GM19438 (cell line): ENCODE measurements at regions not wholly inside any gene's neighbourhood (a gene's known extent, or its start where the extent isn't known, plus 50 kb on each side); places are given as distances from the start of the nearest gene placed in this dataset.

Source experiments
- ATAC-seq: cut with Tn5 transposase; IDR thresholded peaks from one replicate; pipeline ENCODE4 v1.9.1; 2021; ENCODE audit warnings: low read depth; ENCODE audit not compliant: unreplicated experiment

- no peak for ATAC-seq
Measured at GRCh38 chr4:30924495-30924894, 204.3 kb downstream of the PCDH7 start.

GRCh38 chr4:30929649-30930048, 209.5 kb downstream of the PCDH7 start:
- ATAC-seq = no peak

- ATAC-seq = no peak
Measured at GRCh38 chr4:30930276-30930675, 210.1 kb downstream of the PCDH7 start.

- ATAC-seq = no peak
Measured at GRCh38 chr4:30932581-30932980, 212.4 kb downstream of the PCDH7 start.

GRCh38 chr4:30939069-30939468, 218.9 kb downstream of the PCDH7 start:
- no peak for ATAC-seq

GRCh38 chr4:30939684-30940083, 219.5 kb downstream of the PCDH7 start:
- ATAC-seq = no peak

GRCh38 chr4:30941641-30942040, 221.5 kb downstream of the PCDH7 start:
- ATAC-seq = no peak

- no peak for ATAC-seq
Measured at GRCh38 chr4:30943356-30943755, 223.2 kb downstream of the PCDH7 start.

DNA sequence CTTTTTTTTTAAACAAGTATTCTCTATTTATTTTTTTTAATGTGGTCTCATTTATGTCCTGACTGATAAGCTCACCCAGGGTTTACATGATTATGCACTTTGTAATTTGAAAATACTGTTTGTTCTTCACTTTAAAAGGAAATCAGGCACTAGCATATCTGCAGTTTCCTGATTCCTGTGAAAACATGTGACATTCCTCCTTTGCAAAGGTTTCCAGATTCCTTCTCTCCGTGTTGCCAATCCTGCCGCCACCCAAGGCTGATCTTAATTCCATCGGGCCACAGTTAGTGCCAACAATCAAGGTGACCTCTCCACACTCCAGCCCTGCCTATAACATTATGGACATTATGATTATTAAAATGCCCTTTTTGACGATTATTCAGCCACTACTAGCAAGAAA, 225.4 kb downstream of the PCDH7 start:
- ATAC-seq = no peak

DNA sequence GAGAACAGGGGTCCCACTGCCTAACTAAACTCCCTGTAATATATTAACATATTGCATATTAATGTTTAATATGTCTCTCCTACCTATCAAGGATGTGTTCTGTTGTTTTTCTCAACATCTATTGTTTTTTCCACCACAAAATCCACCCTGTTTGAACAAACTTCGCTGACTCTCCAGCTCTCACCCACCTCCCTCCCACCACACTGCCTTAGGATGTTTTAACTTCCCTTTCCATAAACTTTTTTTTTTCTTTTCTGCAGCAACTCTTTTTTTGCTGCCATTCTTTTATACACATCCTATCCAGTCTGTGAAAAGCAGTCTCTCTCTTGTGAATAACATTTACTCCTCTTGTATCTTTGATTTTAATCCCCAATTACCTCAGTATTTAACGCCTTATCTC, 226.1 kb downstream of the PCDH7 start:
- no peak for ATAC-seq

DNA sequence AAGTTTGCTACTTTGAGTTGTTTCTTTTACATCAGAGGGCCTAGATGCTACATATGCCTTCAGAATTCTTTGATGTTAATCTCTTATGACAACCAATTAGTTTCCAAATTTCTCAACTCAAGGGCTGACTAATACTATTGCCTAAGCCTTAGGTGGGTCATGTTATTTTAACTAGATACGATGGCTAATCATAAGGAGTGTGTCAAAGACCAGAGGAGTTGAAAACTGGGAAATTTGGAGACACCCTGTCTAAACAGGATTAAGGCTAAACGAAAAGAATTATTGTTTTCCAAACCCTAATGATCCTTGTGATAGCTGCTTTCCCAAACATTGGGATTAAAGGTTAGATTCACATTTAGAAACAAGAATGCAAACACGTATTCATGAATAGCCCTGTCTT, 228.5 kb downstream of the PCDH7 start:
- ATAC-seq = no peak

GRCh38 chr4:30950737-30951136, 230.6 kb downstream of the PCDH7 start:
- ATAC-seq = no peak

DNA sequence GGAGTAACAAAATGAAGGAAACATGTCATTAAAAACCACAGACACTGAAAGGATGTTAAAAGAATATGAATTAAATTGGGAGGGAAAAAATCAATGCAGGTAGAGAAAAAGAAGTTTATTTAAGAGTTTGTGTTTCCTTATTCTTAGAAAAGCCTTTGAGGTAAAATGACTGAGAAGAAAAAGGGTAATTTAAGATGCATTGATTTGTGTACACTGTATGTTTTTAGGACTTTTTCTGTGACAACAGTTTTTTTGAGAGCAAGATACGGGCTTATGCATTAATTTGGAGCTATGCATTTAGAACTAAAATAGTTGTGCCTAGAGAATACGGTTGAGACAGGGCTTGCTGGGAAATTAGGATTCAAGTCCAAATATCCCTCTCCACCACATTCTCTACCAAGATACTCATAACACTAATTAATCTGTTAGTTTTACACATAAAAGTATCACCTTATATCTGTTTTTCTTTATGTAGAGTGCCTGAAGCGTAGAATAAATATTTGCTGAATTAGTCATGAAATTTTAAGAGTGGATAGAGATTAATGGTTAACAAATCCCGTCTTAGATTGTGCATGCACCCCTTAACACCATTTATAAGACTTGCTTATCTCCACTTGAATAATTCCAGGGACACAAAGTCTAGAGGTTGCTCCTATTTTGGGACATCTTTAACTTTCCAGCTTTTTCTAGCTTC, 232.5 kb downstream of the PCDH7 start:
- ATAC-seq = no peak

DNA sequence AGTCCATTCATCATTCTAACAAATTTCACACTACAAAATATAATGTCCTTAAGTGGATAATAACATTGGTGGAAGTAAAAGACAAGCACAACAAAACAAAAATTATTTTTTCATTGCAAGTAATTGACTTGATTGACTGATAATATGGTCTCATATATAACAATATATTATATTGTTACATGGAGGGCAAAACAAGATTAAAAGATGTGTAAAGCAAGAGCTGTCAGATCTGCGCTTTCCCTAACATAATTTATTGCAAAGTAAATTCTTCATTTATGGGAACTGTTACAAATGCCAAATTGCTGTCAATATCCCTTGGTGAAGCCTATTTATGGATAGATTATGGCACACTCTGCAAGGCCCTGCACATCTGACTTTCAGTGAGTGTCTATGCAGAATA, 233.6 kb downstream of the PCDH7 start:
- ATAC-seq = no peak

GRCh38 chr4:30956916-30957315, 236.7 kb downstream of the PCDH7 start:
- ATAC-seq = no peak

- ATAC-seq = no peak
Measured at GRCh38 chr4:30957706-30958105, 237.5 kb downstream of the PCDH7 start.

DNA sequence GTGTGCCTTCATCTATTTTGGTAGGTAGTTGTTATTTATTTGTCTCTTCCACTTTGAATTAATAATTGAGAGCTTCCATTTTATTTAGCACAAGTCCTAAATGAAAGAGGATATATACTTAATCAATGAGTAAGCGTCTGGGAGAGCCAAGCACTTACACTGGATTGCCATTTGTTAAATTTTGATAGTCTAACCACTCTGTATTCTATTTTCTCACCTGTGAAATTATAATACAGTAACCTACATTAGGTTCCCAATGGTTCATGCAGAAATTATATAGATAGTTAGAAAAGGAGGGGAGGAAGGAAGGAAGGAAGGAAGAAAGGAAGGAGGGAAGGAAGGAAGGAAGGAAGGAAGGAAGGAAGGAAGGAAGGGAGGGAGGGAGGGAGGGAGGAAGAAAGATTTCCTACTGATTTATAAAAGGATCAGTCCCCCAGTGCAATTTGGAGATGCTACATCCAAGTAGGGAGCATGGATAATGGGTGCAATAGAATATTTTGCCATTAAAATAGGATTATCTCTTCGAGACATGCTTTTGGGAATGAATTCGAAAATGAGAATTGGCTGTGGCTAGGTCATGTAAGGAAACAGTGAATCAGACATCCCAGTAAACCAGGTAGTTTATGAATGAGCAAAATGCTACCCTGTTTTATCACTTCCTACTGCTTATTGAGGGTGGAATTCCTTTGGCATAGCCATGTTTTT, 239.8 kb downstream of the PCDH7 start:
- no peak for ATAC-seq

- ATAC-seq = no peak
Measured at GRCh38 chr4:30962939-30963338, 242.8 kb downstream of the PCDH7 start.

- ATAC-seq = no peak
Measured at GRCh38 chr4:30968926-30969325, 248.8 kb downstream of the PCDH7 start.

DNA sequence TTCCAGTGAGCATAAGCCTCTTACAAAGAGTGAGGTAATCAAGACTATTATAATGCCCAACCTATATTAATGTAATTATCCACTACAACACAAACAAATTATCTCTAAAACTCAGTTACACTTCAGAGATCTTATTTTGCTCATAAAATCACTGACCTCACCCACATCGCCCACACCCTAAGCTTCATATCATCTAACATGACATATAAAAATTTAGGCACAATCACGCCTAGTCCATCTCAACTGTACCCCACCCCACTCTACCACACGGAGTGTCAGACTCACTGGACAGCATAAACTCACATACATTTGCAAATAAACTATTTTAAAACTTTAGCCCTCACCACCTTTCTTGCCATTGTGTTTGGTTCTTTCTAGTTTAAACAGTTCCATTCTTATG, 252.4 kb downstream of the PCDH7 start:
- no peak for ATAC-seq

GRCh38 chr4:30973993-30974392, 253.8 kb downstream of the PCDH7 start:
- ATAC-seq = no peak

DNA sequence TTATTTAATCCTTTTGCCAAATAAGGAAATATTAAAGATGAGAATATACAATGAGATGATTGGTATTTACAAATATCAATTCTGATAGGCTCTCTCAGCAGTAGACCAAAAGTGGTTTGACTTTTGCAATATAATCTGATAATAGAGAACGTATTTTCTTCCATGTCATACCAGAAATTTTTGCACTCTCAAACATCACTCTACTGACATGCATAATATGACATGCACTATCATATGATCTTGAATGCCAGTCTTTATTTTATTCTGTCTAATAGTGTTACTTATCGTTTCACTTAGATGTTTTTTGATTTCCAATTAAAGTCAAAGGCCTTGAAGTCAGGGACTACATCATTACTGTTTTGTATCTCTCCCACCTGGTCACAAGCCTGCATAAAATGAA, 259.2 kb downstream of the PCDH7 start:
- no peak for ATAC-seq
